Nucleus accumbens (tissue), 56 donors: ENCODE measurements at regions not wholly inside any gene's neighbourhood (a gene's known extent, or its start where the extent isn't known, plus 50 kb on each side); places are given as distances from the start of the nearest gene placed in this dataset.
A peak's percentile ranks its signal among the peaks of the same experiment; 100 is the strongest.

Experiments used
- DNase-seq, 56 donors: peaks; one replicate each; lab custom pipeline; 2025; lab: John Stamatoyannopoulos, UW

- DNase-seq, result no peak
Observed at GRCh38 chr1:5287178-5288150, 633.1 kb downstream of the AJAP1 start.

GRCh38 chr1:5286244-5286643, 631.8 kb downstream of the AJAP1 start:
- DNase-seq, result peak in 12 of 56 donors; percentile 1 to 48 (median 16)

DNA sequence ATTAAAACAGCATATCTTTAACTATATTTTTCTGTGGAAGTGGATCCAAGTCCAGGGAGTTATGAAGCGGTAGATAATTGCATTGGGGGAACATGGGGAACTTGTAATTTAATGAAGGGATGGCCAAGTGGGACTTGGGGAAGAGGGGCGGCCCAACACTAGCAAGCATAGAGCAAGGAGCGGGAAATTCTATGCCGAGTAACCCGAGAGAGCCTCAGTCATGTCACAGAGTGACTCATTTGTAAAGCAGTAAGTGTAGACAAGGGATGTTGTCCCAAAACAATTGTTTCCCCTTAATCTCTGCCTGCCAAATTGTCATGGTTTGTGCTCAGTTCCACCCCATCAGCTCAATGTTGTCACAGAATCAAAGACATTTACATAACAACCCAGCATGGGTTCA, 620.1 kb downstream of the AJAP1 start:
- DNase-seq, result no peak

GRCh38 chr1:5273280-5274003, 619.0 kb downstream of the AJAP1 start:
- peak in 5 of 56 donors; percentile 1 to 25 (median 12) for DNase-seq

- DNase-seq, result no peak
Observed at GRCh38 chr1:5272325-5272724, 617.9 kb downstream of the AJAP1 start.

DNA sequence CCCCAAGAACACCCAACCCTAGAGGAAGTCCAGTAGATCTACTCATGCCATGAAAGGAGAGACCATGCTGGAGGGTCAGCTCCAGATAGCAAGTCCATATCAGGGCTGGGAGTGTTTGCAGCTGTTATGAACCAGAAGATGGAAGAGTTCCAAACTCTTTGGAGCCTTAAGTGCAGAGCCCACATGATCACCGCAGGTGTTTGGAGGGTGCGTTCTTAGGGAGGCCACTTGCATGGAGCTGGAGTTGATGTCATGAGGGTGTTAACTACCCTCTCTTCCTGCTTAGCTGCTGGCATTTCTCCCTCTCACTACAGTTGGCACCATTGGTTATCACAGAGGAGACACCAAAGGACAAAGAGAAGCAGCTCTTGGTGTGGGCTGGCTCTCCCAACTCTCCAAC, 616.9 kb downstream of the AJAP1 start:
- peak in 1 of 56 donors; percentile 2 for DNase-seq

- no peak for DNase-seq
Observed at GRCh38 chr1:5269901-5270300, 615.5 kb downstream of the AJAP1 start.

GRCh38 chr1:5267603-5268235, 613.3 kb downstream of the AJAP1 start:
- no peak for DNase-seq

DNA sequence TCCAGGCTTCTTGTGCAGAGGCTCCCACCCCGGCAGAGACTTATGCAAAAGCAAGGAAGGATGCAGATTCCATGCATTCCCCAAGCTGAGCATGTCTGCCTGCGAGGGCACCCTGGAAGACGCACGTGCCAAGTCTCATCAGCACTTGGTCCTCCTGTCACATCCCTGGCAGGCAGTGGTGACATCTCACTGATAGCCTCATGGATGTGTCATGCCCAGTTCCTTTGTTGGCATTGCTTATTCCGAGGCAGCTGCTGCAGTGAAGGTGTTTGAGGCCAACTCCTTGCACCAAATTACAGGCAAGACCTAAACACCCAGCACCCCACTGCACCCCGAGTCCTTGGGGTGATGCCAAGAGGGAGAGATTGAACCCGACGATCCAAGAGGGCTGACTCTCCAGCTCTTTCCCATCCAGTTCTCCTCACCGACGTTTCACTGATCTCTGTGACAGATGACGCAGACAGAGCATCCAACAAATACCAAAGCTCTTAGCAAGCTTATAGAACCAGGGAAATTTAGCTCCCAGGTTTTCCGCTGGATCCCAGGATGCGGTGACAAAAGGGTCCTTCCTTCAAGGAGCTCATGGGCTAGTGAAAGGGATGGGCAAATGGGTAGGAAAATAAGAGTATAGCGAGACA, 611.1 kb downstream of the AJAP1 start:
- no peak for DNase-seq

- no peak for DNase-seq
Observed at GRCh38 chr1:5264476-5264875, 610.1 kb downstream of the AJAP1 start.

GRCh38 chr1:5256793-5257192, 602.4 kb downstream of the AJAP1 start:
- DNase-seq, result no peak

DNA sequence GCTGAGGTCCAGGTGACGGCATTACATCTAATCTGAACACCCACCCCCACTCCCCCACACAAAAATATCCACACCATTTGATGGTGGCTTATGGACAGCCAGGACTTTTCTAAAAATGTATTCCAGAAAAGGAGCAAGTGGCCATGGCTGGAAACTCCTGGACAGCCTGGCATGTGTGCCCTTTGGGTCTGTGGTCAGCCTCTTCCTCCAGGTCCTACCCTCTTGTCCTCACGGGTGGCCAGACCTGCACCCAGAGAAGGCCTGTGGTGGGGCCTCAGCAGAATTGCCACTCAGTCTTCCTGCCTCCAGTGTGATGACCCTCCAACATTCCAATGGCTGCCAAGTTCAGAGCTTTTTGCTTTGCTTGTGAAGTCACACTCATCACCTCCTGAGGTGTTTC, 600.6 kb downstream of the AJAP1 start:
- DNase-seq, result no peak

DNA sequence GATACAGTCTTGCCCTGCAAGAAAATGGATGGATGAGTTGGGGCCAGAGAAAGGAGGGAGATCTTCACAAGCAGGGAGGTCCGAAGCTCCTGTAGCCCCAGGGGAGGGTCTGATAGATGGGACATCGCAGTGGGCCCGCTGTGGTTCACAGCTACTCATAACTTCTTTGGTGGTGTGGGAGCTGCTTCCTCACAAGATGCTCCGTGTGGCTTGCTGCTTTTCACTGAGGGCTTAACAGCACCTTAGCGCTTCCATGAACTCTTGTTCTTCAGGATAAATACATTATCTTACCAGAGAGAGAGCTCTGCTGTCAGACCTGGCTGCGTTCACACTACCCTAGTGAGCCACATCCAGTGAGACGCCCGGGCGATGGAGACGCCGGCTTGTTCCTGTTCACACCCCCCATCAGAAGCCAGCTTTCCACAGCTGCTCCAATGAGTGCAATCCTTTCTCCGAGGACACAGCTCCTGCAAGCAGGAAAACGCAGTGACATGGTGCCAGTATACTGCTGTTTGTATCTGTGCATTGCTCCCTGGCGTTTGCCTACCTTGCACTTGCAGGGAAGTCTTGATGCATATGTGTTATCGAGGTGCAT, 599.8 kb downstream of the AJAP1 start:
- DNase-seq, result no peak

DNA sequence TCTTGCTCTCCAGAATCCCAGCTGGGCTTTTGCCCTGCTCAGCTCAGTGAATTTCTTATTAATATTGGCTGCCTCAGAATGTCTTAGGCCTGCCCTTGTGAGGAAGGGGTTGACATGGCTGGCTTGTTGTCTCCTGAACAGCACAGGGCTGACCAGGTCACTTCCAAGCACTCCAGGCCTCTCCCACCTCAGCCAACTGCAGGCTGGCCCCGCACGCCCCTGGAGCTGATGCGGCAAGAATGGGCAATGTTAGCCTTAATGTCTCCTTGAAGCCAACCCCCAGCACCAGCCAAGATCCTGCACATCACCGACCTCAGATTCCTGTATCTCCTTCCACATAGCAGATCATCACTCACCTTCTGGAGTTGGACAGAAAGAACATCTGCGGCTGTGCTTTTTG, 598.6 kb downstream of the AJAP1 start:
- no peak for DNase-seq

- no peak for DNase-seq
Observed at GRCh38 chr1:5250336-5250735, 595.9 kb downstream of the AJAP1 start.

GRCh38 chr1:5245348-5245747, 590.9 kb downstream of the AJAP1 start:
- no peak for DNase-seq

- DNase-seq, result no peak
Observed at GRCh38 chr1:5244631-5245285, 590.3 kb downstream of the AJAP1 start.

DNA sequence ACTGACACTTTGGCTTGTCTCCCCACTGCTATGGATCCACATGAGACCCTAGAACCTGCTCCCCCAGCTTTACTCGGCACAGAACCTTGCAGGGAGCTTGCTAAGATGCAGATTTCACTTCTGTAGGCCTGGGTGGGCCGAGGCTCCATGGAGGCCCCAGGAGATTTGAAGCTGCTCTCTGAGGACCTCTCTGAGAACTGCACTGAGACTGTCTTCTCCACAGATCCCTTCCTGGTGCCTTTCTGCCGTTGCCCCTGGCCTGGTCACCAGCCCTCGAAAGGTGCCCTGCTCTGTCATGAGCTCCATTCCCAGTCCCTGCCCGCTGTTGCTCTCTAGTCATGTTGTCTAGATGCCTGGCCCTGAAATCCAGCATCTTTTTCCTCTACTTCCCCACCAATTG, 588.4 kb downstream of the AJAP1 start:
- no peak for DNase-seq

- peak in 13 of 56 donors; percentile 6 to 80 (median 25) for DNase-seq
Observed at GRCh38 chr1:5239911-5240310, 585.5 kb downstream of the AJAP1 start.
